Skeletal muscle satellite cell (primary cell): ENCODE measurements at regions not wholly inside any gene's neighbourhood (a gene's known extent, or its start where the extent isn't known, plus 50 kb on each side); places are given as distances from the start of the nearest gene placed in this dataset. TPM values are rescaled to one million over a fixed set of nuclear protein-coding genes. Genes with fewer than 3 reads are reported as not detected.

Source experiments
- small RNA-seq: library from RNA; depleted of rRNA; stranded (forward); fragments of <200 nt; gene quantifications from one replicate; pipeline ENCODE3, GENCODE V24; 2012

Small RNA genes lying in the stretch of these regions (small RNA-seq; reads per million reads assigned to genes)
- not detected for gene RF00019
- 0.49 reads per million for gene RNU6-40P
